Hindlimb muscle (tissue), 1 donor: ENCODE measurements at regions not wholly inside any gene's neighbourhood (a gene's known extent, or its start where the extent isn't known, plus 50 kb on each side); places are given as distances from the start of the nearest gene placed in this dataset.
"Not testable (repeated sequence)": the region's sequence is repeated elsewhere in the genome, so short reads cannot be mapped to it uniquely, and the experiment has no call there.

Experiments used
- DNase-seq: peaks from one replicate; pipeline ENCODE4 v3.0.0-alpha.2; 2013

DNA sequence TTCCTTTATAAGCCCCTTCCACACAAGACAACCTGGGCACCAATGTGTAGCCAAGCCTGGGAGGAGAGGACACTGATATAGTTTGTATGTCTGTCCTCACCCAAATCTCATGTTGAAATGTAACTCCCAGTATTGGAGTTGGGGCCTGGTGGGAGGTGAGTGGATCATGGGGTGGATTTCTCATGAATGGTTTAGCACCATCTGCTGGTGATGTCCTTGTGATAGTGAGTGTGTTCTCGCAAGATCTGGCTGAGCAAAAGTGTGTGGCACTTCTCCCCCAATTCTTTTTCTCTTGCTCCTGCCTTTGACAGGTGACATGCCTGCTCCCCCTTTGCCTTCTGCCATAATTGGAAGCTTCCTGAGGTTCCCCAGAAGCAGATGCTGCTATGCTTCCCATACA is 135.8 kb downstream of the USP31 start:
- no peak for DNase-seq

DNA sequence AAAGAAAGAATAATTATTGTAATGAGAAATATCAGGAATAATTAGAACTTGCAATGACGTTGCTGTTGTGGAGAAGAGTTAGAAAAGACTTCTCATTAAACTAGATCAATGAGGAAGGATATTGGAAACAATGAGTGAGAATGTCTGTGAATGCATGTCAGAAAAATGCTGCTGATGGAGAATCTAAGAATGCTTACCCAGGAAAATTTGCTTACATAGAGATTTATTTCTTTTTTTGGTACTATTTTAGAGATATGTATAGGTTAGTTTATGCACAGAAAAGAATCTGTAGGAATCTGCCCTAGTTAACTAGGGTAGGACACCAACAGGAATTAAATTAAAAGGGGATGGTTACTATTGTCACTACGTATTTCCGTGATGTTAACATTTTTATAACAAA is 140.2 kb downstream of the USP31 start:
- DNase-seq, result no peak

DNA sequence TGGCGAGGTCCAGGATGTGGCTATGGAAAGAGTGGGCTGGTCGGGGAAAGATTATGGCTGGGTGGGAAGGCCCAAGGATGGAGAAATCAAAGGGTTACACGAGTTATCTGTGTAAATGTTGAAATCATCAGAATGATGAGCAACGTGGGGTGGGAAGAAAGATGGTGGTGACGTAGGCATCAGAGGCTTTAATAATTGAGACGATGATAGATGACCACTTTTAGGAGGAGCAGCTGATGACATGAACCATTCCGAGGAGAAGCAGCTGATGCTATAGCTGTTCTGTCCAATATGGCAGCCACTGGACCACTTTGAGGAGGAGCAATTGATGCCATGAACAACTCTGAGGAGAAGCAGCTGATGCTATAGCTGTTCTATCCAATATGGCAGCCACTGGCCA is 141.2 kb downstream of the USP31 start:
- no peak for DNase-seq

DNA sequence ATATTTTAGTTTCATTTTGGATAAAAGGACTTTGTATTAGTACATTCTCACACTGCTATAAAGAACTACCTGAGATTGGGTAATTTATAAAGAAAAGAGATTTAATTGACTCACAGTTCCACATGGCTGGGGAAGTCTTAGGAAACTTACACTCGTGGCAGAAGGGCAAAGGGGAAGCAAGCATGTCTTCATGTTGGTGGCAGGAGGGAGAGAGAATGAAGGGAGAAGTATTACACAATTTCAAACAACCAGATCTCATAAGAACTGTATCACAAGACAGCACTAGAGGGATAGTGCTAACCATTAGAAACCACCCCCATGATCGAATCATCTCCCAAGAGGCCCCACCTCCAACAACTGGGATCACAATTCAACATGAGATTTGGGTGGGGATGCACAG is 142.9 kb downstream of the USP31 start:
- DNase-seq, result no peak

DNA sequence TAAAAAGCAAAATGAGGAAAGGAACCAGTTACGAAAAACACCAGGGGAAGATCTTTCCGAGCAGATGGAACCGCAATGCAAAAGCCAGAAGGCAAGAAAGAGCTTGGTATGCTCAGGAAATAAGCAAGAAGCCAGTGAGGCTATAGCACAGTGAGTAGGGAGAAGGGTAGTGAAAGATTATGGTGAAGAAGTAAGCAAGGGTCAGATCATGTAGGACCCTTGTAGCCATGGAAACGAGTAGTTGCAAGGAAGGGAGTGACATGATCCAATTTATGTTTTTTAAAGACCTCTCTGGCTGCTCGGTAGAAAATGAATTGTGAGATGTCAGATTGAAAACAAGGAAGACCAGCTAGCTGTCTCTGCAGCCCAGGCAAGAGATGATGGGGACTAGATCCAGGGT is 143.3 kb downstream of the USP31 start:
- DNase-seq, result no peak

DNA sequence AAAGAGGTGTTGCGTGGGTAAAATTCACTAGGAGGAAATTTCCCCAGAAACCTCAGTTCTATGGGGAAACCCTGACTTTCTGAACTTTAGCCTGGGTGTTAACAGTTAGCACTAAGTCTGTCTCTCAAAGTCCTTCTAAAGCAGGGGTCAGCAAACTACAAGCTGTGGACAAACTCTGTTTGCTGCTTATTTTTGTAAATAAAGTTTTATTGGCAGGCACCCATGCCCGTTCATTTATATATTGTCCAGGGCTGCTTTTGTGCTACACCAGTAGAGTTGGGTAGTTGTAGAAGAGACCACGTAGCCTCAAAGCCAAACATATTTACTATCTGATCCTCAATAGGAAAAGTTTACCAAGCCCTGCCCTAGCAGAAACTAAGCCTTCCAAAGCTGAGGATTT is 159.7 kb downstream of the USP31 start:
- DNase-seq, result no peak

DNA sequence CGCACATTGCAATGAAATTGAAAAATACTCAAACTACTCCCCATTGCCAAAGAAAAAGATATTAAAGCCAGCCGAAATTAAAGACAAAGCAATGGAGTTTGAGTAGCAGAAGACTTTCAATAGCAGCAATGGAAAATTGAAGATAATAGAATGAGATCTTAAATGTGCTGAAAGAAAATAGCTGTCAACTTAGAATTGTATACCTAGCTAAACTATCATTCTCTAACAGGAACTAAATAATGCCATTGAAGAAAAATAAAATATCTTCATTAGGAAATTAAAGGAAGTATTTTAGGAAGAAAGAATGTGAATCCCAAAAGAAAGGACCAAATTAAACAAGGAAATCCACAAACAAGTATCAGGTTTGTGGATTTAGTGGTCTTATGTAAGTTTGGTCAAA is 165.6 kb downstream of the USP31 start:
- DNase-seq, result no peak

DNA sequence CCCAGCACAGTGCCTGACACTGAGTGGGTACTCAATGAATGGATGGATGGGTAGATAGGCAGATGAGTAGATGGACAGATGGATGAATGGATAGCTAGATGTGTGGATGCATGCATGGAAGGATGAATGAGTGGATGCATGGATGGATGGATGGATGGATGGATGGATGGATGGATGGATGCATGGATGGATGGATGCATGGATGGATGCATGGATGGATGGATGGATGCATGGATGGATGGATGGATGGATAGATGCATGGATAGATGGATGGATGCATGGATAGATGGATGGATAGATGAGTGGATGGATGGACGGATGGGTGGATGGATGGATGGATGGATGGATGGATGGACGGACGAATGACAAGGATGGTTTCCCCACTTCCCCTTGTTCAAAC is 166.6 kb downstream of the HS3ST2 start:
- DNase-seq, result not testable (repeated sequence)

DNA sequence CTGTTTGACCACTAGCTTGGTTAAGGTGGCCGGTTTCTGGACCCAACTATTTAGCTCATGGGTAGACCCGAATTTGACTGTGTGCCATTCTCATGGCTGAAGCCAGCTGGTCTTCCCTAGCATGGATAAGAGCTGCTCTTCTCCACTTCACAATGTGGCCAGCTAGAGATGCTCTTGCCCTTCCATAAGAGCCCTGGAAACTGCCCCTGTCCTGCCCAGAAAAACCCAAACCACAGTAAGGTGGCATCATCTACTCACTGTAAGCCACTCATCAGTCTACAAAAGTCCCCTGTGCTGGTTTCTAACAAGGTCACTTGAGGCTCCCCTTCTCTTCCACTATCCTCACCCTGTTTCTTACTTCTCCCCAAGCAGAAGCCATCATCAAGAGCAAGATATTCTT is 165.1 kb downstream of the HS3ST2 start:
- DNase-seq, result no peak

DNA sequence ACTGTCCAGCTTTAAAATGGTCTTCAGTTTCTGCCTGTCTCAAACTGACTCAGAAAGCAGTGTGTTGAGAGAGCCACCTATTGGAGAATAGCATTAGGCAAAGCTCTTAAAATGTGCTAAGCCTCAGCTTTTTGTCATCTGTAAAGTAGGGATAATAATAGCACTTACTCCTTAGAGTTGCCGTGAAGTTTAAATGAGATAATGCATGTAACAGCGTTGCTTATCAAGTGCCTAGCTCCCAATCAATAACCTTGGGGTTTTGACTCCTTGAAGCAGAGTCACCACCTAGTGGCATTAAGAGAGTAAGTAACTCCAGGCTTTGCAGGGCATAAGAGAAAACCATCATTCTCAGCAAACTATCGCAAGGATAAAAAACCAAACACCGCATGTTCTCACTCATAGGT is 163.3 kb downstream of the HS3ST2 start:
- peak; percentile 4 for DNase-seq

DNA sequence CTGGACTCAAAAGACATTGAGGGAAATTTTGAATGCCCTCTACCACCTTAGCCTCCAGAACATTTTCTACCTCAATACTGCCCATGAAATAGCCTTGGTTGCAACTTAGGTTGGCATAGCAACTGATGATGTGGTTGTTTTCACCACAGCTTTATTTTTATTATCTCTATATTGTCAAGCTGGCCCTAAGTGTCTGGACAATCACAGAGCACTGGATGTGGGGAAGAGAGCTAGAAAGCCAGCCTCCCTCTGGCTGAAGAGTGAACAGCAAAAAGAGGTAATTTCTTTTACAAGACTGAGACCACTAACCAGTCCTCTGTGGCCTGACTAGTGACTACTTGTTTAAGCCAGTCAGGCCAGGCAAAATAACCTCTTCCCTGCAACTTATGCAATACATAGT is 159.6 kb downstream of the HS3ST2 start:
- DNase-seq, result no peak

DNA sequence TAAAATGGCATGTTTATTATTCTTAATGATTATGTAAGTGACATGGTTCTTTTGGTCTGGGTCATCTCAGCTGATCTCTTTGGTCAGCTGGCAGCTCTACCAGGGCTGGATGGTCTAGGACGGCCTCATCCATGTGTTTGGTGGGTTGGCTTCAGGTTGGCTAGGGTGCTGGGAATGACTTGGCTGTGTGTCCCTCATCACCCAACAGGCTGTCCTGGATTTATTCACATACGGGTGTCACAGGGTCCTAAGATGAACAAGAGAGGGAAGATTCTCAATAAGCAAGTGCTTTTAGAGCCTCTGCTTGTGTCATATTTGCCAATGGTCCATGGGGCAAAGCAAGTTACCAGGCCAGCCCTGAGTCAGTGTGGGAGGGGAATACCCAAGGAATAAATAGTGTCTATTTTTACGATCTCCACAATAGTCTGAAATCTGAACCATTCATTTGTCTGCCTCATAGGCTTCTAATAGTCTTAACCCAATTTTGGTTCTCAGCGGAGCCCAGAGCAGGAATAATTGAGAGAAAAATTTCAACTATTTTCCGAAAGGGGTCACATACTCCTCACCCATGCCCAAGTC is 157.5 kb downstream of the HS3ST2 start:
- no peak for DNase-seq

DNA sequence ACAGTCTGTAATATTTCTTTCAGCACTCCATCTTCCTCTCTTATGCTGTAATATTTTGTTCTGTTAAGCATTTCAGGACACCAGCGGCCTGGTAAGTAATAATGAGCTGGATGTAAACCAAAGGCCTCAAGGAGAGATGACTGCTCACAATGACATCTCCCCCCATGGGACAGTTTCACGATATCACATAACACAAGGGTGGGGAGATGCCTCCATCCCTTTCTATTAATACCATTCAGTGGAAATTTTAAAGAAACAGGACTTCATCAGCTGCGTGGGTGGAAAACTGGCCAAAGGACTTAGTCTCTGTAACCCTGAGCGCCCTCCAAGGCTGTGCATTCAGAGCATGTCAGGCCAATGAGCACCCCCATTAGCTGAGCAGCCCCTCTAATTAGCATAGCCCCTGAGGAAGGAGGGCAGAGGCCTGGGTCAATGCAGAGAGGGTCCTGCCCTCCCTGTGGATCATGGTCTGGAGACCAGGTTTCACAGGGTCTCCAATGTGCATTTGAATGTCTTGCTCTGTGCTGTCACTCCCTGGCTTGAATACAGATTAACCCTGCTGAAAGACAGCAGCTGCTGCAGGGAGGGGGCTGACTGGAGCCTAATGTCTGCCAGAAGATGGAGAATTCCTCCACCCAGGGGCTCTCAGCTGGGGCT is 156.4 kb downstream of the HS3ST2 start:
- no peak for DNase-seq

DNA sequence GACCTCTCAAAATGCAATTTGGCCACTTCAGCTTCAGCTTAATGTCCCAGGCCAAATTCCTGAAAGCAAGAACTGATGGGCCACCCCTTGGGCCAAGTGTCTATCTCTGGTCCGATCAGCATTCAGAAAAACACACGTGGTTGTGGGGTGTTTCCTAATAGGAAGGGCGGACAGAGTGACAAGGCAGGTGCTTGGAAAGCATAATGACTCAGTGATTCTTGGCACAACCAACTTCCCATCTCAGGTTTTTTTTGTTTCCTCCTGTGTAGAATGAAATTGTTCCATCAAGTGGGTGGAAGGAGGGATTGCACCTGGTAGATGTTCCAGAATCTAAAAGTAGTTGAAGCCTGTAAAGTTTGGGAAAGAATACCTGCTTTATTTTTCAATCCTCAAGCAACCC is 155.6 kb downstream of the HS3ST2 start:
- DNase-seq, result no peak

DNA sequence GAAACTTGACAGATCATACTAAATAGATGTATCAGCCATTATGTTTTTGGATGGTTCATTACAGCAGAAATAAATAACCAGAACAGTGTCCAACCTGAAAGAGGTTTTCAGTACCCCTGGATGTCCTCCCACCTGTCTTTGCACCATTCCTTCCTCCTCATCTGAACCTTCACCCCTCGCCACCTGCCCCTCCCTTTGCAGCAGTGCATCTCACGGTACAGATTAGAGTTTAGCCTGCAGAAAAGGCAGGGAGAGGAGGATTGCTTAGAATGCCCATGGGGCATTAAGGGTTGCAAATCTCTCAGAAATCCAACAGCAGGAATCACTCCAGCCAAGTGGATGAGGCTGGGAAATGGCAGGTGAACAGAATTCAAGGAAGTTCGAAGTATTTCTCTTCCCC is 155.0 kb downstream of the HS3ST2 start:
- DNase-seq, result no peak

DNA sequence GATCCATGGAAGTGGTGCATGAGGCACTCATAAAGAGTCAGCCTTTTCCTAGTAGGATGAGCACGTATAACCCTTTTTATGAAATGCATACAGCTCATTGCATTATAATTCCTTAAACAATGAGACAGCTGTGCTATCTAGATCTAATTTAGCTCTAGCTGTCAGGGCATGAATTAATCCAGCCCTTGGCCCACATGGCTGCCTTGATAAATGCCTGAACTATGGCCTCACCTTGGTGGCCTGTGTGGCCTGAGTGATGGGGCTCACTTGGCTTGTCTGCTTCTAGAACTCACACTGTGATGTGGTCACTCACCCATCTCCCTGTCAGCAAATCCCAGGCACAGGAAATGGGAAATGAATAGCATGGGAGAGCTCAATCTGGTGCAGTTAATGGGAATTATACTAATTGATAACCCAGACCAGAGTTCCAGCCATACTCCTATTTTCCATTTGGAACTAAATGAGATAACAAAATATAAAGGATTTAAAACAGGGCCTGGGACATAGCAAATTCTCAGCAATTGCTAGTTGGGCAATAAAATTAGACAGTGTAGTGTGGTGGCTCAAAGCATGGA is 153.6 kb downstream of the HS3ST2 start:
- no peak for DNase-seq
